Stimulated activated CD8-positive, alpha-beta memory T cell treated with anti-CD3 and anti-CD28 coated beads, Interleukin-12 subunit alpha, Interleukin-12 subunit beta, amount 100 ng/mL, for 1 hour (primary cell): ENCODE measurements at regions not wholly inside any gene's neighbourhood (a gene's known extent, or its start where the extent isn't known, plus 50 kb on each side); places are given as distances from the start of the nearest gene placed in this dataset.
"Not testable (repeated sequence)": the region's sequence is repeated elsewhere in the genome, so short reads cannot be mapped to it uniquely, and the experiment has no call there.

Source experiments
- DNase-seq: peaks from one replicate; pipeline ENCODE4 v3.0.0-alpha.2; 2020; ENCODE audit warnings: low read depth

DNA sequence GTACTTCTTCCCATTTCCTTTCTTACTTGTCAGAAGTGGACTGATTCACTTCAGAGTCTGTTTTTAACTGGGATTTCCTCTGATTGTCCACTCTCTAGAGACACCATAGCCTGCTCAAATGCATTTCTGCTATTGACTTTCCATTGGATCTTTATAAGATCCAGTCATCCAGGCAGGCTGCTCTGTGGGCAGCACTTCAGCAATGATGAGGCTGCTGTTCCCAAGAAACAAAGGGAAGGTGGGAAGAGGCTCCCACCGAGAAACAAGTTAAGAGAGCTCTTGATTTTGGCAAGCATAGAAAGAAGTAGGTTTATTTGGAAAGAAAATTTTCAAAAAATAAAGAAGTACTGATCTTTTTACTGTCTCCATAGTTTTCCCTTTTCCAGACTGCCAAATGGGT, 125.8 kb upstream of the STARD13 start:
- DNase-seq: no peak

- DNase-seq: no peak
Measured at GRCh38 chr13:33415822-33416221, 130.3 kb upstream of the STARD13 start.

GRCh38 chr13:33418224-33418953, 132.8 kb upstream of the STARD13 start:
- DNase-seq: not testable (repeated sequence)

DNA sequence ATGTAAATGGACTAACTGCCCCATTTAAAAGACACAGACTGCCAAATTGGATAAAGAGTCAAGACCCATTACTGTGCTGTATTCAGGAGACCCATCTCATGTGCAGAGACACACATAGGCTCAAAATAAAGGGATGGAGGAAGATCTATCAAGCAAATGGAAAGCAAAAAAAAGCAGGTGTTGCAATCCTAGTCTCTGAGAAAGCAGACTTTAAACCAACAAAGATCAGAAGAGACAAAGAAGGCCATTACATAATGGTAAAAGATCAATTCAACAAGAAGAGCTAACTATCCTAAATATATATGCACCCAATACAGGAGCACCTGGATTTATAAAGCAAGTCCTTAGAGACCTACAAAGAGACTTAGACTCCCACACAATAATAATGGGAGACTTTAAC, 134.6 kb upstream of the STARD13 start:
- DNase-seq: not testable (repeated sequence)

DNA sequence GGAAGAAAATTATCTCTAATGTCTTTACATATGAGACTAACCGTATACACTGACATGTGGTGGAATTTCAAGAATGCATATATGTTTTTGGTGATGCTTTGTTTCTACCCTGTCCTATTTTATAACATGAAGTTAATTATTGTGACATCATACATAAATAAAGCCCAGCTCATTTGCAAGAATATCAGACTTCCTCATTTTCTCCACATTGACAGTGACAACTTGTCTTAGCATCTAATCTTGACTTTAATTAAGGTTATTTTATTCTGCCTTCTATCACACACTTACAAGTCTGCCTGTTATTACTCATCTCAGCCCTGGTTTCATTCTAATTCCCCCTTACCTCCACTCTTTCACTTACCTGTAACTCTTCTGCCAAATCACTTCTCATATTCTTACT, 140.6 kb upstream of the STARD13 start:
- DNase-seq: no peak

GRCh38 chr13:33433316-33433715, 147.8 kb upstream of the STARD13 start:
- no peak for DNase-seq

GRCh38 chr13:33434676-33435075, 149.1 kb upstream of the STARD13 start:
- DNase-seq: no peak

DNA sequence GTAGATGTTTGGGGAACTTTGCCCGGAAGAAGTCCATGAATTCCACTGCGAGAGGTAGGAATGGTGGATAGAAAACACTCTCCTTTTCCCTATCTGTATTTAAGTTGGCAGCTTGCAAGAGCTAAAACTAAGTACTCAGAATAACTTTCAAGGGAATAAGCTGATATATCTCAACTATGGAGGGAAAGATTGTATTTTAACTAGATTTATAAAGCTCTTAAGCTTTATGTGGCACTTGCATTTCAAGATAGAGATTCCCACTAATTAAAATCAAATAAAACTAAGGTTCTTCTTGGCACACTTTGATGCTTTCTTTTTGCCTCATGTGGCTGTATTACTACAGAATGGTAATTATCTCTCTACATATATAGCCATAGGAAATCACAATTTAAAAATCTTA, 149.7 kb upstream of the STARD13 start:
- no peak for DNase-seq

GRCh38 chr13:33438918-33439317, 153.4 kb upstream of the STARD13 start:
- no peak for DNase-seq

DNA sequence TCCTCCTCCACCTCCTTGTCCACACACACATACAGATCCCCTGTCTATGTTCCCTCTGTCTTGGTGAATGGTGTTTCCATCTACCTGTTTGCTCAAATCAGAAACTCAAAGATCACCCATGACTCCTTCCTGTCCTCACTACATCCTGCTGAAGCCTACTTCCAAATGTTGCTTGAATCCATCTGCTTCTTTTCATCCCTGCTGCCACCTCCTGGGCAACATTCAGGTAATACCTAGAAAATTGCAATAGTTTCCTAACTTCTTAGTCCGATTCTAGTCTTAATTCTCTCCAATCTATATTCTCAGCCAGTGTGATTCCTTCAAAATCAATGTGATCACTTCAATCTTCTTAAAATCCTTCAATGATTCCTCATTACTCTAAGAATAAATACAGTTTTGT, 155.5 kb upstream of the STARD13 start:
- DNase-seq: no peak

GRCh38 chr13:33445024-33445423, 159.5 kb upstream of the STARD13 start:
- DNase-seq: no peak

DNA sequence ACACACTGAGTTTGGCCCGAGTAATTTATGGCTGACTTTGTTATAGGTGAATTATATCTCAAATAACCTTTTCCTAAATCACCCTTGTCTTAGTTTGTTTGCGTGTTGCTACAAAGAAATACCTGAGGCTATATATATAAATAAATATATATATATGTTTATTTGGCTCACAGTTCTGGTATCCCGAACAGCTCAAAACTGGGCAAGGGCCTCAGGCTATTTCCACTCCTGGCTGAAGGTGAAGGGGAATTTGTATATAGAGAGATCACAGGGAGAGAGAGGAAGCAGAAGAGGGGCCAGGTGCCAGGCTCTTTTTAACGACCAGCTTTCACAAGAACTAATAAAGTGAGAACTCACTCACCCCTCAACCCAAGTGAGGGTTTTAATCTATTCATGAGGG, 159.9 kb upstream of the STARD13 start:
- no peak for DNase-seq

DNA sequence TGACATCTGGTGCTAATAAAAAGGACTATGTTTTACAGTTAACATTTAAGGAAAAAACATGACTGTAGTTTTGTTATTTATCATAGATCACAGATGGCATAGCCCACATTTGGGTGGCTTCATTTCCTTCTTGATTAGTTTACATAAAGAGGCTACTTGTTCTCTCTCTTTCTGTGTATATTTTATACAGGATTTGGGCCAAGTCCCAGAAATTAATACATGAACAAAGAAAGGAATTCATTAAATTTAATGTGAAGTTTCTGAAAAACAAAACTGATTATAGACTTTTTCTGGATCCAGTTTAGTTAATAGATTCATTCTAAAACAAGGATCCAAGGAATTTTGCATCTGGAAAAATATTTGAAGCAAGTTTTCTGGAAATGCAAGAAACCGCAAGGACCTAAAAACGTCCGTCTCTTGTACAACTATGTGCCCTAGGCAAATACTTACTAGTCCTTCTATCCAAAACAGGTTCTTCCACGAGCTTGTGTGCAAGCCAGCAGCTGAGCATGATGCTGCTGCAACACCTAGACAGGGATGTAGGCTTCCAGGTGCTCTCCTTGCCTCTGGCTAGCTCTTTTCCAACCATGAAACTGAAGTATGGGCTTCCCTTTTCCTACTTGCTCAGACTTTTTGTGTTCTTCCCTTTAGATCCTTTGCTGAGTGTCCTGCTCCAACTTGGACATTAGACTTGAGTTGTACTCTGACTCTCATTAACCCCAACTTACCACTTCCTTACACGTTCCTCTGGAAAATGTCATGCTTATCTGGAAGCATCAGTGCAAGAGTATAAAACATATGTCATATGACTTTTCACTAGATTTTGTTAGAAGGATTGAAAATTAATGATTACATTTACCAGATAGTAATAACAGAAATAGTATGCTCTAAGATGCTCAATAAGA, 161.5 kb upstream of the STARD13 start:
- no peak for DNase-seq

DNA sequence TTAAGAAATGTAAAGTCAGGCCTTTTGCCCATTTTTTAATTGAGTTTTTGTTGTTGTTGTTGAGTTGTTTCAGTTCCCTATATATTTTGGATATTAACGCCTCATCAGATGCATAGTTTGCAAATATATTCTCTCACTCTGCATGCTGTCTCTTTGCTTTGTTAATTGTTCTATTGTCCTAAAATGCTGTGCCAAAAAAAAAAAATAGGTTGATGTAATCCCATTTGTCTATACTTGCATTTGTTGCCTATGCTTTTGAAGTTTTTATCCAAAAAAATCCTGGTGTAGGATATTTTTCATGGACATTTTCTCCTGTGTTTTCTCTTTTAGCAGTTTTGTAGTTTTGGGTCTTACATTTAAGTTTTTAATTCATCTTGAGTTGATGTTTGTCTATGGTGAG, 163.3 kb upstream of the STARD13 start:
- DNase-seq: no peak

GRCh38 chr13:33450956-33451709, 165.6 kb upstream of the STARD13 start:
- no peak for DNase-seq

DNA sequence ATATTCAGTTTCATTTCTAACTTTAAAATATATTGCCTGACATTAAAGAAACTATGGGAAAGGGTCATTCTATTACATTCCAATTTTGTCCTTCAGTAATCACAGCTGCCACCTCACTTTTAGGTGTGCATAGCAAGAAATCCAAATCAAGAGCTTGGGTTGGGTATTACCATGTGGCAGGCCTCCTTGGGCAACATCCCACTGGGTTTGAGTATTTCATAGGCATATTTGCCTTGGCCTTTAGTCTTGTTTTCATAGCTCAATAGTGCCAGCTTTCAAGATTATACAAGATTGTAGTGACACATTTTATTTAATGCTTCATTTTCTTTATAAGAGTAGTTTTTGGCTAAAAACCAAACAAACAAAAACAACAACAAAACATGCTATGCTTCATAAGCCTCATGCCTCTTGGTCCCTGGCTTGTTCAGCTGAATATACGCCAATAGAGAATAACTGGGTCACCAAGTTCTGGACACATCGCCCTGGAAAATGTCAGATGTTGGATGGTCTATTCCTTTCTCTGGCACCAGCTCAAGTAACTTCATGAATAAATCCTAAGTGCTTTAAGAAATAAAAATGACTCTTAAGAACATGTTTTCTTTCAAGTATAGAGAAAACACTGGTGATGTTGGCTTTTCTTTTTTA, 167.4 kb upstream of the STARD13 start:
- no peak for DNase-seq

DNA sequence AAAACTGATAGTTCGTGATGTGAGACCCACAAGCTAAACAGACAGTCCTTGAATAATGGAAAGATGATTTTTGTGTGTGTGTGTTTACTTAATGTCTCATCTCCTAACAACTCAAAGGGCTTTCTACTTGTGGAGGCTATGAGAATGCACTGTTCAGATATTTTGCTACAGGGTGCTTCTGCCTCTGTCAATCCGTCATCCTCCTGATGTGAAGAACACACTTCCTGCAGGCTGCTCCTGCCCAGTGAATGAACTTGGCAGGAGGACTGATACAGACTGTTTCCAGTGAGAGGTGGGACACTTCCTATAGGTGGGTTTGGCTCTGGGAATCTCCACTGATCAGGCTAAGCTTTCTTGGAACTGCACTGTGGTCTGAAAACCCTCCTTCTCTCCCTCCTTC, 168.4 kb upstream of the STARD13 start:
- no peak for DNase-seq

- DNase-seq: no peak
Measured at GRCh38 chr13:33454844-33455705, 169.5 kb upstream of the STARD13 start.

DNA sequence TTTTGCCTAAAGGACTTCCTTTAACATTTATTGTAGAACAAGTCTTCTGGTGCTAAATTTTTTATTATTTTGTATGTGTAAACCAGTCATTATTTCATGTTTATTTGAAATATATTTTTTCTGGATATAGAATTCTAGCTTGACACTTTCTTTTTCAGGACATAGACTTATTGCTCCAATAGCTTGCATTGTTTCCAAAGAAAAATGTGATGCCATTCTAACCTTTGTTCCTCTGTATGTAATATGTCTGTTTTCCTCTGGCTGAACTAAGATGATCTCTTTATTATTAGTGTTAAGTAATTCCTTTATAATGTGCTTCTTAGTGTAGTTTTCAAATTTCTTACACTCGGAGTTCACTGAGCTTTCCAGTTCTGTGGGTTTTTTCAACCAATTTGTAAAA, 174.1 kb upstream of the STARD13 start:
- no peak for DNase-seq

DNA sequence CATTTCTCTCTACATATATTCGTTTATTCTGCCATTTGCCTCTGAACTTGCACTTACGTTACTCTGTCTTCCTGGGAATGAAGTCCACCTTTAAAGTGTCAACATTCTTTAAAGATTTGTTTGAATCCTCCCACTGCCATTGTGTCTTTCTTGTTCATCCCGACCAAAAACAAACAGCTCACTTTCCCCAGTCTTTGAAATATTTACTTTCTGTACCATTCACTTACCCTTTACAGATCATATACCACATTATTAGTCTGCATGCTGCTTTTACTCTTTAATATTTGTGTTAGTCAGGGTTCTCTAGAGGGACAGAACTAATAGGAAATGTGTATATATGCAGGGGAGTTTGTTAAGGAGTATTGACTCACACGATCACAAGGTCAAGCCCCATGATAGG, 176.6 kb upstream of the STARD13 start:
- DNase-seq: no peak

- DNase-seq: no peak
Measured at GRCh38 chr13:33464345-33464744, 178.8 kb upstream of the STARD13 start.
